Adrenal gland (tissue), 9 donors: ENCODE measurements at regions not wholly inside any gene's neighbourhood (a gene's known extent, or its start where the extent isn't known, plus 50 kb on each side); places are given as distances from the start of the nearest gene placed in this dataset.
A peak's percentile ranks its signal among the peaks of the same experiment; 100 is the strongest.

Experiments
- DNase-seq, 7 donors: peaks; one replicate each; pipeline ENCODE4 v3.0.0-alpha.2; 2019 to 2020
- H3K27ac ChIP-seq, 5 donors: fragments of 200-600 bp; sonication (generic) in 4 of 5; 1 replicate in 3 of 5; 2 replicates in 2 of 5; pipeline versions ENCODE4 v1.5.1 to v1.8.0; 2016 to 2020; ENCODE audit warnings: mild to moderate bottlenecking in 1 of 5
- H3K27me3 ChIP-seq: fragments of 200-600 bp; 2 replicates; pipeline ENCODE4 v1.8.0; 2021
- H3K36me3 ChIP-seq, 2 donors: fragments of 200-600 bp; replicated peaks in 1 of 2; 1 replicate in 1 of 2; 2 replicates in 1 of 2; pipeline versions ENCODE4 v1.5.1 to v1.8.0; 2018 to 2022
- H3K4me1 ChIP-seq, 2 donors: fragments of 200-600 bp; replicated peaks in 1 of 2; 1 replicate in 1 of 2; 2 replicates in 1 of 2; pipeline versions ENCODE4 v1.5.1 to v1.8.0; 2018 to 2021
- H3K4me3 ChIP-seq, 4 donors: fragments of 200-600 bp; sonication (generic) in 3 of 4; one replicate each; pipeline ENCODE4 v1.5.1; 2016 to 2018
- H3K9me3 ChIP-seq, 3 donors: fragments of 200-600 bp; sonication (generic) in 1 of 3; replicated peaks in 1 of 3; 1 replicate in 2 of 3; 2 replicates in 1 of 3; pipeline versions ENCODE4 v1.5.1 to v1.8.0; 2016 to 2021
- CTCF ChIP-seq, 6 experiments: fragments of 450-650 bp in 4 of 6; fragments of 200-600 bp in 2 of 6; sonication (generic) in 1 of 6; IDR thresholded peaks; 1 replicate in 5 of 6; 2 replicates in 1 of 6; pipeline versions ENCODE4 v1.5.1 to v1.8.0; 2016 to 2021; ENCODE audit warnings: antibody characterized with exemption in 6 of 6, mild to moderate bottlenecking in 2 of 6, moderate library complexity in 1 of 6
- POLR2A ChIP-seq, 2 donors: fragments of 450-650 bp; IDR thresholded peaks; one replicate each; pipeline ENCODE4 v1.6.1; 2017; ENCODE audit warnings: antibody characterized with exemption in 2 of 2, mild to moderate bottlenecking in 2 of 2, moderate library complexity in 1 of 2
- WGBS, 4 donors: extraction: QIAGEN DNeasy Blood & Tissue Kit in 2 of 4; methylation state at CpG; one replicate each; pipeline versions ENCODE4 v1.1.5 to v1.1.7; 2013 to 2017; 5-methylcytosine and 5-hydroxymethylcytosine counted together
- intact Hi-C, 2 donors: fragments of 100-400 bp; cut with DNase I; formaldehyde crosslinking; loops; one replicate each; pipeline versions ENCODE4 v1.14.1 to v1.15.0; 2022 to 2023
- donor health status: healthy with polysubstance abuse.
- donor health status: Bipolar disorder and iron deficiency.
- donor health status: DM: yes; HTN: yes; CAD: no.
- donor health status: DM: no; HTN: no; CAD: no.
- donor health status: DM: no; HTN: no; CAD: no.

DNA sequence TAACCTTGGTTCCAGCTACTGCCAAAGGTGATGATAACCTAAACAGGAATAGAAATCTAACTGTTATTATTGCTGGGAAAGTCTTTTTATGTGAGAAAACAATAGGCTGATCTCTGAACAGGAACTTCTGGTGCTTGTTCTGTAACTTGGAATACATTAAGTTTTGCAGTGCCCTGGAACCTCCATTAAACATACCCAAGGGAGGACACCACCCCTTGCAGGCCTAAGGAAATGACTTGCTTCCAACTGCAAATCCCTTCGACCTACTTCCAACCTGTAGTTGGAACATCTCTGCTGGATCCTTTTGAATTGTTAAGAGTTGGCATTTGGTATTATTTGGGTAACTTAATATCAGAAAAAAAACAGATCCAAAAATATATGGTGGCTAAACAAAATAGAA lies 188.4 kb upstream of the API5 start:
- 55 to 92% (median 74%) methylated on average over 1 of the region's 1 CpG for WGBS, 4 donors
- no peak for TF ChIP-seq POLR2A (IDR thresholded peaks at IDR 0.05)
- TF ChIP-seq CTCF (IDR thresholded peaks at IDR 0.05): no peak
- no peak overlapping the region for H3K27ac ChIP-seq
- no peaks in the 10 kb centered on the region for H3K4me1 ChIP-seq
- no peaks in the 10 kb centered on the region for H3K9me3 ChIP-seq
- no peak for DNase-seq
- no peaks in the 10 kb centered on the region for H3K27me3 ChIP-seq
- H3K4me3 ChIP-seq: no peak overlapping the region
- H3K36me3 ChIP-seq: no peaks in the 10 kb centered on the region
- intact Hi-C loops: no loop called here

DNA sequence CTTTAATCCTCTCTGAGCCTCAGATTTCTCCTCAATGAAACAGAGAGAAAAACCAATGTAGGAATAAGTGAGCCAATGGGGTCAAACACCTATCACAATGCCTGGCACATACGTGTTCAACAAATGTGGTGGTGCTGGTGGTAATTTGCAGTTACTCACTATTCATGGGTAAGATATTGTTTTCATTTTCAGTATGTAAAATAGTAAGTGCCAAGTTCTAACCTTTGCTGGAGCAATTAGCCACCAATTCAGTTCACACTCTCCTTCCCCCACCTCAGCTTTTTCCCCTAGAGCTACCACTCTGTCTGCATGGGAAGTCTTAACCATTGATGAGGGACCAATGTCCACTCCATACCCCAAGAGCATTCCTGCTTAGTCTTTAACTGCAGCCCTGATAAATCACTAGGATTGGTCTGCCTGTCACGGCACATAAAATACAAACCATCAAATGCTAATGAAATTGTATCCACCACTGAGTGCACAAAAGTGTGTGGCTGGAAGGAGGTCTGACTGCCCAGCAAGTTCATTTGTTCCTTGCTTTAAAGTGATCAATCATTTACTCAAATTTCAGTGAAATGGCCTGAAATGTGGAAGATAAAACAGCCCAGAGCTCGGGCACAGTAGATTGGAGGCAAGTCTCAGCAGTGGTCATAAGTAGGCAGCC lies 187.4 kb upstream of the API5 start:
- Histone ChIP-seq H3K27ac (no peak overlapping the region), H3K27me3 (no peaks in the 10 kb centered on the region), H3K4me1 (no peaks in the 10 kb centered on the region), H3K36me3 (no peaks in the 10 kb centered on the region), H3K4me3 (no peak overlapping the region), H3K9me3 (no peaks in the 10 kb centered on the region)
- 84 to 87% (median 86%) methylated on average over 3 of the region's 3 CpGs for WGBS, 4 donors
- no peak for DNase-seq
- intact Hi-C loops: no loop called here
- TF ChIP-seq CTCF (IDR thresholded peaks at IDR 0.05): no peak
- TF ChIP-seq POLR2A (IDR thresholded peaks at IDR 0.05): no peak

DNA sequence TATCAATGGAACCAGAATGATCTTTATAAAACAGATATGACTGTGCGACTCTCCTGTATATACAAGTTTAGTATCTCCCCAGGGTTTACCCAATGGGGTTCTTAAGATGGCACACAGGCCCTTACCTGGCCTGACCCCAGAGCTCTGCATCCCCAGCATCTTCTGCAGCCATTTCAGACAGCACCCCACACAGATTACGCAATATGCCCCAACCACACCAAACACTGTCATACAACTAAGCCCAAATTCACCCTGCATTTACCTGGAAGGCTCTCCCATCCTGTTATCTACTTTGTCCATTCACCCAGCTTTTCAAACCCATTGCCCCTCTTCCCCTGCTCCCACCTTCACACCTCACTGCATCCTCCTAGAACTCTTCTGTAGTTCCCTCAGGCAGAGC lies 182.5 kb upstream of the API5 start:
- no peak for DNase-seq
- intact Hi-C loops: loop anchor here in 1 of 2 donors (5.0 kb wide), 1 partner anchor 357 kb away; no protein-coding TSS in a partner anchor
- H3K9me3 ChIP-seq: no peaks in the 10 kb centered on the region
- no peak overlapping the region for H3K4me3 ChIP-seq
- 82 to 98% (median 96%) methylated on average over 2 of the region's 2 CpGs for WGBS, 4 donors
- TF ChIP-seq POLR2A (IDR thresholded peaks at IDR 0.05) (no peak), CTCF (IDR thresholded peaks at IDR 0.05) (no peak)
- H3K27ac ChIP-seq: no peak overlapping the region
- H3K27me3 ChIP-seq: no peaks in the 10 kb centered on the region
- H3K36me3 ChIP-seq: no peaks in the 10 kb centered on the region
- no peaks in the 10 kb centered on the region for H3K4me1 ChIP-seq

DNA sequence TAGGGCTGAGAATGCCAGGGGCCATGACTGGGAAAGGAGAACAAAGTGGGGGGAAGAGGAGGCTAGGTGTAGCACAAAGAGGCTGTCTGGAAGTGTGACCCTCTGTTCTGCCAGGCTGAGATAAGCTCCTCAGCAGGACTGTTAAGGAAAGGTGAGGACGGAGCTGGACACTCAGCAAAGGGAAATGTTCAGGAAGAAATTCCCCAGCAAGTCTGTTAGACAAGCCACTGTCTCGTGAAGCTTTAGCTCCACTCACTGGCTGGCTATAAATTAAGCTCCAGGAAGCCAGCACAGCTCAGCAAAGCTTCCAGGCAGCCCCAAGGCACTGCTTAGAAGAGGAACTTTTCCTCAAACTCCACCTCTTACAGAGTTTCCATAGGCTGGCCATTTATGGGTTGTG lies 181.2 kb upstream of the API5 start:
- intact Hi-C loops: no loop called here

More for the DNA sequence above, 181.2 kb upstream of the API5 start:
- no peaks in the 10 kb centered on the region for H3K36me3 ChIP-seq
- no peak for TF ChIP-seq POLR2A (IDR thresholded peaks at IDR 0.05)
- TF ChIP-seq CTCF (IDR thresholded peaks at IDR 0.05): peak in 4 of 6 experiments; percentile 26 to 45 (median 39)
- H3K9me3 ChIP-seq: no peaks in the 10 kb centered on the region
- no peaks in the 10 kb centered on the region for H3K4me1 ChIP-seq
- WGBS, 4 donors: 0 to 9% (median 1%) methylated on average over 2 of the region's 2 CpGs
- no peak overlapping the region for H3K27ac ChIP-seq
- H3K4me3 ChIP-seq: no peak overlapping the region
- no peaks in the 10 kb centered on the region for H3K27me3 ChIP-seq
- peak; percentile 27 to 74 (median 55) for DNase-seq
